RWPE1 (cell line): ENCODE measurements at regions not wholly inside any gene's neighbourhood (a gene's known extent, or its start where the extent isn't known, plus 50 kb on each side); places are given as distances from the start of the nearest gene placed in this dataset.

Experiments
- CTCF ChIA-PET: fragments of 350-600 bp; sonication (Branson Sonifier 250); formaldehyde crosslinking; extraction: SDS; loops from one replicate; lab custom pipeline; 2021; lab: Yijun Ruan, JAX
- POLR2A ChIA-PET: fragments of 400-600 bp; formaldehyde crosslinking; extraction: SDS; loops from one replicate; lab custom pipeline; 2020; ENCODE audit warnings: antibody characterized with exemption; ENCODE audit not compliant: low non-redundant PET; lab: Yijun Ruan, JAX
- DNase-seq: peaks from one replicate; pipeline ENCODE4 v3.0.0; 2012; ENCODE audit warnings: low spot score
- H3K27ac ChIP-seq: fragments of 450-650 bp; 2 replicates; pipeline ENCODE4 v1.5.1; 2017
- TF ChIP-seq, protein P1 (sequence below): fragments of 450-650 bp; conservative IDR thresholded peaks from 2 replicates; pipeline ENCODE4 v1.5.1; 2017; ENCODE audit warnings: low read depth, mild to moderate bottlenecking

DNA sequence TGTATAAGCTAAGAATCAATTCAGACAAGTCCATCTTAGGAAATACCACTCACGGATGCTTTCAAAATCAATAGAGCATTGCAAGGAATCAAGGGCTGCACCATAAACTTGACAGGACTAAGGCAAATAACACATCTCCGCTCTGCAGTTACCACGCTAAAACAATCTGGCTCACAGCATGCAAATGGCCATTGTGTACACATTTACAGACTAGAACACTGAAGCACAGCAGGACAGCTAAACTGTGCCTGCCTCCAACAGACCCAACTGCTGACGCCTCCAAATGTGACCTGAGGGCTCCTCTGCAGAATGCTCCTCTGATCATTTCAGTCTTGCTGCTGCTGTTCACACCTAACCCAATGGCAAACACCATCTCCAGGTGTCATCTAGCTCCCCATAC lies 104.3 kb downstream of the MEX3B start:
- ChIA-PET POLR2A (no interaction called here), CTCF (no interaction called here)
- DNase-seq: no peak
- TF ChIP-seq, protein P1, sequence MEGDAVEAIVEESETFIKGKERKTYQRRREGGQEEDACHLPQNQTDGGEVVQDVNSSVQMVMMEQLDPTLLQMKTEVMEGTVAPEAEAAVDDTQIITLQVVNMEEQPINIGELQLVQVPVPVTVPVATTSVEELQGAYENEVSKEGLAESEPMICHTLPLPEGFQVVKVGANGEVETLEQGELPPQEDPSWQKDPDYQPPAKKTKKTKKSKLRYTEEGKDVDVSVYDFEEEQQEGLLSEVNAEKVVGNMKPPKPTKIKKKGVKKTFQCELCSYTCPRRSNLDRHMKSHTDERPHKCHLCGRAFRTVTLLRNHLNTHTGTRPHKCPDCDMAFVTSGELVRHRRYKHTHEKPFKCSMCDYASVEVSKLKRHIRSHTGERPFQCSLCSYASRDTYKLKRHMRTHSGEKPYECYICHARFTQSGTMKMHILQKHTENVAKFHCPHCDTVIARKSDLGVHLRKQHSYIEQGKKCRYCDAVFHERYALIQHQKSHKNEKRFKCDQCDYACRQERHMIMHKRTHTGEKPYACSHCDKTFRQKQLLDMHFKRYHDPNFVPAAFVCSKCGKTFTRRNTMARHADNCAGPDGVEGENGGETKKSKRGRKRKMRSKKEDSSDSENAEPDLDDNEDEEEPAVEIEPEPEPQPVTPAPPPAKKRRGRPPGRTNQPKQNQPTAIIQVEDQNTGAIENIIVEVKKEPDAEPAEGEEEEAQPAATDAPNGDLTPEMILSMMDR: no peak
- no peak overlapping the region for H3K27ac ChIP-seq

DNA sequence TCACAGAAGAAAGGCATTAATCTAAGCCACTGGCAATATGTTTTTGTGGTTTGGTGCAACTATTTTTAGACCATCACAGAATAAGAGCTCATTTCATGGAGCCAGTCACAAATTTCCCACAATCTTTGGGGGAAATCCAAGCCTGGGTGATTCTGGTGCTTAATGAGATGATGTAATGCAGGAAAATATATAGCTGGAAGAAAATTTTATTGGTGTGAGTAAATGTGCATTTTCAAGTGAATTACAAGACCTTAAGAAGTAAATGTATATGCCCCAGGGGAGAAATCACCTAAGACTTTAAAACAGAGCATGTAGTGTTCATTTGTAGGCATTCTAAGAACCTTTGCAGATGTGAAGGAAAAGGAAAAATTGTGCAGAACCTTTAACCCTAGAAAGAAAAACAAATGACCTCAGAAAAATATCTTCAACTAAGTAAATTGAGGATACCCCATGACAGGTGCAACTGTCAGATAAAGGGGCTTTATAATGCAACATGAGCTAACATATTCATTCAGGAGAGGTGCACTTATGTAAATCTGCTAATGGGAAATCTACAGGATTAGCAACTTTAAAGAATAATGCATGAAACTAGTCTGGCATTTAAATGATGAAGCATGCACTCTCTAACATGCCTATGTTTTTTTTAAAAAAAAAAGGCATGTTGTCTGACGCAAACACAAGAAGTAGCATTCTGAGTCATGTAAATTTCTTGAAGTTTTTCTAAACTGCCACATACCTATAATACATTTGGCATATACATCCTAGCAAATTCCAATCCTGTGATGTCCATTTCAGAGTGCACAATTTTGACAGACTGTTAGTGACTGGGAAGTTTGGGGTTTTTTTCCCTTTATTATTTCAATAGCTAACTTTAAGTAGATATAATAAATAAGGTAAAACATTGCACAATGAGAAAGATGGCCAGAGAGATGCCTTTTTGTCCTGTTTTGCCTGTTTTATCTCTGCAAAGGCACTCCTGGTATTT lies 105.1 kb downstream of the MEX3B start:
- TF ChIP-seq, protein P1: no peak
- ChIA-PET CTCF (interaction anchor here (0.5 to 1.0 kb wide), 3 partner anchors 110 to 540 kb away, joined by 3 read pairs; no protein-coding TSS in a partner anchor), POLR2A (no interaction called here)
- DNase-seq: peak; percentile 26
- no peak overlapping the region for H3K27ac ChIP-seq

DNA sequence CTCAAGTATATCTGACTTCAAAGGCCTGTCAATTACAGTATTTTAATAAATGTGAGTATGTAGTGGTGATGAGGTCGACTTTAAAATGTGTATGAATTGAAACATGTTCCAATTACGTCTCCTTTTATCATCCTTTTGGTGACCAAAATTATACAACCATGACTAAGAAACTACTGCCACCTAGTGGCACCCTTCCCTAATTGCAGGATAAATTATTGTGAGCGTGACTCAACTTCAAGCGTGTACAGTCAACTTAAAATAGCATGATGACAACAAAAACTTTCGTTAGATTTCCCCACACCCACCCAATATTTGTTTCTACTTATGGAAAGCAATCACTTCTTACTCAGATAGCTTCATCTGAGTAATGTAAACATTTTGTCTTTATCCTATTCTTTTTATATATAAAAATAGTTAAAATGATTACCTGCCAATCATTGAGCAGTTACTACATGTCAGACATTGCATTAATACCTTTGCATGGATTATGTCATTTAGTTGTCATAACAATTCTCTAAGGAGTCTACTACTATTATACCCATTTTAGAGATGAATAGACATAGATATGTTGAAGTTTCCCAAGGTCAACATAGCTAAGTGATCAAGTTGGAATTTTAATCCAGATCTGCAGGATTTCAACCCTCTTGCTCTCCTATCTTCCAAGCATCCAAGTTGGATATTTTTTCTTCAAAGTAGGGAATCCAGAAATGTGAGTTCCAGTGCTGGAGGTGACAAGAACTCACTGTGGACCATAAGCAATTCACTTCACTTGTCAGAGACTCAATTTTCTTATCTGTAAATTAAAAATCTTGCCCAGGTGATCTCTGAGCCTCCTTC lies 106.0 kb downstream of the MEX3B start:
- TF ChIP-seq, protein P1: peak; percentile 66
- no peak overlapping the region for H3K27ac ChIP-seq
- peak; percentile 29 for DNase-seq
- ChIA-PET CTCF (interaction anchor here (0.5 to 1.0 kb wide), 4 partner anchors 61 to 539 kb away, joined by 3 read pairs; no protein-coding TSS in a partner anchor), POLR2A (no interaction called here)

DNA sequence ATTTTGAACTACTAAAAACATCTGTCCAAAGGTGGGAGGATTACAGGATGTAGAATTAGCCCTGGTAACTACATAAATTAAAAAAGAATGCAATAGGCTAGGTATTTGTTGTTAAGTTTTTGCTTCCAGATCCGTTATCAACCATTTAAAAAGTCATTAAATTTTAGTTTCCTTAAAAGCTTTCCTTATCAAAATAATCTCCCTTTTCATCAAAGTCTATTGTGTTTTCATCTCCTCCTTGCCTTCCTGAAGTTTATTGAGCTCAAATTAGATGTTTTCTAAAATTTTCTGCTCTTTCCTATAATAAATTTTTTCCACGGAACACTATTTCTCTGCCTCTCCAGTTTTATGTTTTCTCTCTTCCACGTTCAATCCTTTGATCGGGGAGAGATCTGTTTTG lies 108.6 kb downstream of the MEX3B start:
- TF ChIP-seq, protein P1: no peak
- no peak overlapping the region for H3K27ac ChIP-seq
- no peak for DNase-seq
- ChIA-PET CTCF (interaction anchor here (0.6 kb wide), 1 partner anchor 124 kb away, joined by 3 read pairs; no protein-coding TSS in a partner anchor), POLR2A (no interaction called here)

DNA sequence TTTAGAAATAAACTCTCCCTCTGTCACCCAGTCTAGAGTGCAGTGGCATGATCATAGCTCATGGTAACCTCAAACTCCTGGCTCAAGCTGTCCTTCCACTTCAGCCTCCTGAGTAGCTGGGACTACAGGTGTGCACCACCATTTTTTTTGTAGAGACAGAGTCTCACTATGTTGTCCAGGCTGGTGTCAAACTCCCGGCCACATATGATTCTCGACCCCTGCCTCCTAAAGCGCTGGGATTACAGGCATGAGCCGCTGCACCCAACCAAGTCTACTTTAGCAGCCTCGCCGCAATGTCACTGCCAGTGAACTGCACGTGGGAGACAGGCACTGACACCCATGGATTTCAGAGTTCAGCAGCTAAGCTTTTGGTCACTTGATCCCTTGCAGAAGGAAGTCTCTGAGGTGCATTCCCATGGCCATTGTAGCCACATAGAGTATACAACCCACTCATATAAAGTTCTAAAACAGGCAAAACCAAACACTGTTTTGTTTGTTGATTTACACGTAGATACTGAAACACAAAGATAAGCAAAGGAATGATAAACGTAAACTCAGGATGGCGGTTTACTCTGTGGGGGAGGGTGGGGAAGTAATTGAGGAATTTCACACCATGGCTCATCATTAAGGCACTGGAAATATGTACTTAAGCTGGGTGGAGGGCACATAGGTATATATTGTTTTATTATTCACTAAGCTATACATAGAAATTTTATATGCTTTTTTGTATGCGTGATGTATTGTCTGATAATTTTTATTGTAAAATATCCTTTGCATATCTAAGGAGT lies 115.0 kb downstream of the MEX3B start:
- CTCF ChIA-PET: interaction anchor here (0.6 to 0.7 kb wide), 3 partner anchors 9 to 450 kb away, joined by 3 read pairs; no protein-coding TSS in a partner anchor
- TF ChIP-seq, protein P1: no peak
- POLR2A ChIA-PET: no interaction called here
- no peak for DNase-seq
- H3K27ac ChIP-seq: no peak overlapping the region
